HG02642 (cell line): ENCODE measurements at regions not wholly inside any gene's neighbourhood (a gene's known extent, or its start where the extent isn't known, plus 50 kb on each side); places are given as distances from the start of the nearest gene placed in this dataset.
"Not testable (repeated sequence)": the region's sequence is repeated elsewhere in the genome, so short reads cannot be mapped to it uniquely, and the experiment has no call there.

Experiments
- ATAC-seq: cut with Tn5 transposase; IDR thresholded peaks from one replicate; pipeline ENCODE4 v1.9.1; 2021; ENCODE audit warnings: mild to moderate bottlenecking; ENCODE audit not compliant: unreplicated experiment, poor library complexity

DNA sequence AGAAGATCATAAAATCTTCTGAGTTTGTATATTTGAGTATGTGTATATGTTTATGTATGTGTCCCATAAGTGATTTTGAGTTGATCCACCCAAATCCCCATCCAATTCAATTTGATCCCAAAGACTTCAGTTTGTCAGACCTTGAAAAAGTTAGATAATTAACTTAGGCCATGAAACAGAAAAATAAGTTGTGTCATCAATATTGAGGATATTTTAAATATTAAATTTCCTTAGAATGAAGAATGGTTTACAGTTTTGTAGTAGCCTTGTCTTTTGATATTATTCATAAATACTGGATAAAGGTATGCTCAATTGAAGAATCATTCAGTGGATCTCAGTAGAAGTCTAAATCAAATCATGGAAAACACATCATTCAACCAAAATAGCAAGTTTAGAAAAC lies 864.4 kb upstream of the INTU start:
- no peak for ATAC-seq

- not testable (repeated sequence) for ATAC-seq
These were observed 861.8 kb upstream of the INTU start for GRCh38 chr4:126770811-126771553.

DNA sequence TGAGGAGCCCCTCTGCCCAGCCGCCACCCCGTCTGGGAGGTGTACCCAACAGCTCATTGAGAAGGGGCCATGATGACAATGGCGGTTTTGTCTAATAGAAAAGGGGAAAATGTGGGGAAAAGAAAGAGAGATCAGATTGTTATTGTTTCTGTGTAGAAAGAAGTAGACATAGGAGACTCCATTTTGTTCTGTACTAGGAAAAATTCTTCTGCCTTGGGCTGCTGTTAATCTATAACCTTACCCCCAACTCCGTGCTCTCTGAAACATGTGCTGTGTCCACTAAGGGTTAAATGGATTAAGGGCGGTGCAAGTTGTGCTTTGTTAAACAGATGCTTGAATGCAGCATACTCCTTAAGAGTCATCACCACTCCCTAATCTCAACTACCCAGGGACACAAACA lies 861.1 kb upstream of the INTU start:
- not testable (repeated sequence) for ATAC-seq

DNA sequence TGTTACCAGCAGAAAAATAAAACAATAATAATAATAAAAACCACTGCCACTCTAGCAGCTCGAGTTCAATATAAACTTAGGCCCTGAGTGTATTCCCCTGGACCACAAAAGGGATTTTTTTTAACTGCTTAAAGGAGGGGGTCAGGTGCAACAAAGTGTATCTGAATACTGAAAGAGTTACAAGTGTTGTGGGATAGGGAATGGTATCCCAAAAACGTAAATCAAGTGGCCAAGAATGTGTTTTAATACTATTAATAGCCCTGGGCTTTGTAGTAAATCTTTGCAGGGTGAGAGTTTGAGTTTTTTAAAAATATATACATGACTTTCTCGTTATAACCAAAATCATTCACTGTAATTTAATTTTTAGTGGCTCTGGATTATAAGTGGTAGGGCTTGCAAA lies 860.1 kb upstream of the INTU start:
- no peak for ATAC-seq

DNA sequence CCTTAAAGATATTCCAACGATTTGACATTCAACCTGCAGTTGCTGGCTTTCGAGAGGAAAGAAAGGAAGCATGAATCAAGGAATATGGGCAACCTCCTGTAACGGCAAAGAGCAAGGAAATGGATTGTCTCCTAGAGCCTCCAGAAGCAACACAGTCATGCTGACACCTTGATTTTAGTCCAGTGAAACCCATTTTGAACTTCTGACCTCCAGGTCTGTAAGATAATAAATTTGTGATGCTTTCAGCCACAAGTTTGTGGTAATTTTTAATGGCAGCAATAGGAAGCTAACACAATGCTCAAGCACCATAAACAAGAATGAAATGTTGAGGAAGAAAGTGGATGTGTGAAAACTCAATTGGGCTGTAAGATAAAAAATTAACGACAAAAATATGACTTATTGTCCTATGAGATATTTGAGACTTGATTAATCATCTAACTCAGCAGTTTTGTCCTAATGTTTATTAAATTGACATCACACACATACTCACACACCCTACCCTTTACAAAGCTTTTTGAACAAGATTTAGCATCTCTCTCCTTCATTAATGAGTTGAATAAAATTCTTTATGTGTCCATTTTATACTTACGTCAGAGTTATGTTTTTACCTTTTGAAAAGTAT lies 857.2 kb upstream of the INTU start:
- ATAC-seq: no peak

DNA sequence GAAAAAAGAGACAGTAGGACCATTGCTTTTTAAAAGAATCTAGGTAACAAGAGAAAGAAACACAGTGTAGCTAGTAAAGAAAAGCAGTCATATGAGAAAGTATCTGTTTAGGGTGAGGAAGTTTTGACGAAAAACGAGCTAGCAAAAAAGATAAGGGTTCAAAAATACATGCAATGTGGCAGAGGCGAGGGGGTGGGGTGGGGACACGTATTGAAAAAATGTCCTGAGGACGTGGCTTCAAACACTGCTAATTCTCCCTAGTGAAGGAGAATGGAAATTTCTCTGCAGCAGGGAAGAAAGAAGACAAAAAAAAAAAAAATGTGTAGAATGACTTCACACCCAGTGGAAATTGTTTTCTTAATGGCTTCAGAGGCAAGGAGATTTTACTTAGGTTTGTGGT lies 856.4 kb upstream of the INTU start:
- no peak for ATAC-seq

DNA sequence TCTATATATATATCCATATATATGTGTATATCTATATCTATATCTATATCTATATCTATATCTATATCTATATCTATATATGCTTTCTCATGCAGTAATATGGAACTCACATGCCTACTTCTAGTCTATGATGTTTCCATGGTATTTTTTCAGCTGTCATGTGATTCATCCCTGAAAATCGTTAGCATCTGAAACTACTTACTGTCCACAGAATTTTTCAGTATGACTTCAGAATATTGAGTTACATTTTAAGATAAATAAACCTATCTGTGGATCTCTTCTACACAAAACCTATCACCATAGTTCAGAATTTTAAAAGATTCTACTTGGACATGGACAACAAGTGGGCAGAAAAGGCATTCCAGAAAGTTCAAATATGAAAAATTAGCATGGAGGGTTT lies 855.1 kb upstream of the INTU start:
- ATAC-seq: no peak

GRCh38 chr4:126778348-126778747 lies 854.4 kb upstream of the INTU start:
- ATAC-seq: no peak

- no peak for ATAC-seq
These were observed 853.8 kb upstream of the INTU start for GRCh38 chr4:126779001-126779400.

DNA sequence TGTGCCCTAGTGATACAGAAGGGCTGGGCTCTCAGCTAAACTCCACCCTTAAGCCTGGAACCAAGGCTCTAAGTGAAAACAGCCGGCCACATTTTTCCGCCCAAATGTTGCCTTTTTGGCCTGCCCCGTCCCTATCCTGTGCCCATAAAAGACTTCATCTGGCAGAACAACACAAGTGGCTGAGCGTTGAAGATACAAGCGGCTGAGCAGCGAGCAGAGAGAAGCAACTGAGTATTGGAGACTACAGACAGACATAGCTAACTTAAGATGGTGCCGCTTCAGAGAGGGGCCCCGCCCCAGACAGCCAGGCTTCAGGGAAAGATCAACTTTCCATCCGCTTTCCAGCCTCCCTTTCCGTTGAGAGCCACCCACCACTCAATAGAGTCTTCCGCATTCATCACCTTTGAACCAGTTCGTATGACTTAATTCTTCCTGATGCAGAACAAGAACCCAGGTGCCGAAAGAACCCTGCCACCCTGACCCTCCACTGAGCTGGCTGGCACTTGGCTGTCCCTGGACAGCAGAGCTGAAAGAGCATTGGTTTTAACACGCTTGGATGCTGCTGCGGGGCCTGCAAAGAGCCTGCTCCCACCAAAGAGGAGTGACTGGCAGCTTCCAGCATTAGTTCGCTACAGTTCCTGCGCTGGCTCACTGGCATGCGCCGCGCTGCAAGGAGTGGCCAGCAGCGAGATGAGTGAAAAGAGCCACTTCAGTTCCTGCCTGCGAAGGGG lies 853.2 kb upstream of the INTU start:
- ATAC-seq: no peak

DNA sequence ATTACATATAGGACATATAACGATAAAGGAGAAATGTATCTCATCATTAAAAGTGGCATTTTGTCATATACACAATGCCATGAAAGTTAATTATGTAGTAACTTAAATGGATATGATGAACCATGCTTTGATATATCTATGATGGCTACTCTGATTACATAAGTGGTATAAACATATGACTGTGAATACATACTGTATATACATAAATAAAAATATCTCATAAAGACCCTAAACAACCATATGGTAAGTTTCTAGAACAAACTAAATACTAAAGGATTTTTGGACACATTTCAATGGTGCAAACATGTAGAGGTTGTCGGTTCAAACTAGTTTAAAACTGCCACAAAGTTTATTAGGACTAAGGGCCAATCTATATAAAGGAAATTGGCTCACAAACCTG lies 849.6 kb upstream of the INTU start:
- no peak for ATAC-seq

GRCh38 chr4:126784966-126785580 lies 847.7 kb upstream of the INTU start:
- ATAC-seq: no peak

DNA sequence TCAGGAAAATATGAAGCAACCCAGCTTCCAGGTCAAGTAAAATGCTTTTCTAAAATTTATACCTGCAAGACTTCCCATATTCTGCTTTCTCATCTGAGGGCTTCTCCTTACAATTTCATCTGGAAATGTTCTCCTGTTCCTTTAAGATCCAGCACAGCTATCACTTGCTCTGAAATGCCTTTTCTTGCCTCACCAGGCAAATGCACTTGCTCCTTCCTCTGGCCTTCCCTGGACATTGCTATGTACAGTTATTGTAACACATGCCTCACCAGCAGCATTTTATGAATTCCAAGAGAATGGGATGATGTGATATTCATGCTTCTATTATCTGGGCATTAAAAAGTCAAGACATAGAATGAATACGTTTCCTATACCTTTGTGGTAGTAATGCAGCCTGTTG lies 842.1 kb upstream of the INTU start:
- ATAC-seq: no peak

DNA sequence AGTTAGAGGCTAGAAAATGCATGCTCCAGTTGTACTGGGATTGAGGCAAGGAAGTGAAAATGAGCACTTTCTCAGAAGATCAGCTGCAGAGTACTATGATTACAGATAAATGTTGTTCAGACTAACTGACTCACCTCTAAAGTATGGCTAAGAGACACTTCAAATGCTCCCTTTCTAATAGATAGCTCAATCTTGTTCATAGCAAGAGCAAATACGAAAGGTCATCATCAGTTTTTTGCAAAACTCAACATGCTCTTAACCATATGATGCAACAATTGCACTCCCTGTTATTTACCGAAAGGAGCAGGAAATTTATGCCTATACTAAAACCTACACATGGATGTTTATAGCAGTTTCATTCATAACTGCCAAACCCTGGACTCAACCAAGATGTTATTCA lies 838.4 kb upstream of the INTU start:
- ATAC-seq: no peak

- no peak for ATAC-seq
These were observed 834.5 kb upstream of the INTU start for GRCh38 chr4:126798214-126798613.

GRCh38 chr4:126799416-126799815 lies 833.3 kb upstream of the INTU start:
- no peak for ATAC-seq

DNA sequence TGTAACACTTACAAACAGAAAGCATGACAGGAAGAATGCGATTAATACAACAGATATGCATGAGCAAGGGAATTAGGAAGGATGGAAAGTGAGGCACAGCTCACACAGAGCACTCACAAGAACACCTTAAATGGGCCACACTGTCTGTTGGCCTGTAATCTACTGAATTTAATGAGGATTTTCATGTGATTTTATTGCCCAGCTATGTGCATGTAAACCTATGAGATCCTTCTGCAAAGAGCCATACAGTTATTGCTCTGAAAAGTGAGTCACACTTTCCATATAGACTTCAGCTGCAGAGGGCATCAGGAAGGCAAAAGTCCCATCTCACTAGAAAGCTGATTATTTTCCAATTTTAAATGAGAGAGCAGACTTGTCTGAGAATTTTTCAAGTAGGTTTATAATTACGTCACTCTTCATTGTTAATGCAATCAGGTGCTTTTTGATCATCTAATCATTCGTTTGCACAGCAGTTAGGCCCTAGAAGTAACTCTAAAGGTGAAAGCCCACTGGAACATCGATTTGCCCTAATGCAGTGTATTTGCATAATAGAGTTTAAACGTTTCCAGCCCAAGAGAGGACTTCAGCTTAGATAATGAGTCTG lies 832.7 kb upstream of the INTU start:
- ATAC-seq: no peak

- ATAC-seq: no peak
These were observed 832.1 kb upstream of the INTU start for GRCh38 chr4:126800575-126801141.

- ATAC-seq: no peak
These were observed 825.6 kb upstream of the INTU start for GRCh38 chr4:126807132-126807531.

- no peak for ATAC-seq
These were observed 820.7 kb upstream of the INTU start for GRCh38 chr4:126812076-126812475.
